Stimulated activated CD4-positive, alpha-beta T cell treated with anti-CD3 and anti-CD28 coated beads, Interleukin-15, amount 100 ng/mL, for 1 hour (primary cell): ENCODE measurements at regions not wholly inside any gene's neighbourhood (a gene's known extent, or its start where the extent isn't known, plus 50 kb on each side); places are given as distances from the start of the nearest gene placed in this dataset.

Experiments
- DNase-seq, 2 donors: peaks; one replicate each; pipeline ENCODE4 v3.0.0-alpha.2; 2020; ENCODE audit warnings: low read depth in 1 of 2, low spot score in 1 of 2

DNA sequence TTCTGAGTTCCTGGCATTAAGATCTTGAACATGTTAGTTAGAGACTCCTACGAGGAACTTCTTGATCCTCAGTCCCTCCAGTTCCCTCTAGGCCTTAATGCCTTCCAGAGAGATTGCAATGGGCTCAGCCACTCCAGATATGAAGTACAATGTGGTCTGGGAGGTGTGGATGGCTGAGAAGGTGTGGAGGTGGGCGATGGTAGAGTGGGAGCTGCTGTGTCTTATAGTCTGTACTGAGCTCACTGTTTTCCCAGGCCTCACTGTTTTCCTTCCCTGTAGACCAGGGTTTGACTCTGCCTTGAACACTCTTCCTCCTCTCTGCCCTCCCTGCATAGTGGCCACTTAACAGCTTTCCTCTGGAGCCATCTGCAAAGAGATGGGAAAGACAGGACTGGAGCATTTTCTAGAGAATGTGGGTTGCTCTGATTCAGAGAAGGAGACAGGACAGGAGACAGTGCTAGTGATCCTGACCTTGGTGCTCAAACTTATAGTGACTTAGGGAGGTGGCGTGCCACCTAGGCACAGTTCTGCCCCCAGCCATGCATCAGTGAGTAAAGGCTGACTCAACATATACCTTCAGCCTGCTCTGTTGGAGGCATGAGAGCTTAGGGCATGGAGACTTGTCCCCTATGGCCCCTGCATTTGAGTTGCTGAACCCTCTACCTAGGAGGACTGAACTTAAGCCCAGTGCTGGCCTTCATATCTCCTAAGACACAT is 129.7 kb downstream of the TDRD15 start:
- DNase-seq: no peak

DNA sequence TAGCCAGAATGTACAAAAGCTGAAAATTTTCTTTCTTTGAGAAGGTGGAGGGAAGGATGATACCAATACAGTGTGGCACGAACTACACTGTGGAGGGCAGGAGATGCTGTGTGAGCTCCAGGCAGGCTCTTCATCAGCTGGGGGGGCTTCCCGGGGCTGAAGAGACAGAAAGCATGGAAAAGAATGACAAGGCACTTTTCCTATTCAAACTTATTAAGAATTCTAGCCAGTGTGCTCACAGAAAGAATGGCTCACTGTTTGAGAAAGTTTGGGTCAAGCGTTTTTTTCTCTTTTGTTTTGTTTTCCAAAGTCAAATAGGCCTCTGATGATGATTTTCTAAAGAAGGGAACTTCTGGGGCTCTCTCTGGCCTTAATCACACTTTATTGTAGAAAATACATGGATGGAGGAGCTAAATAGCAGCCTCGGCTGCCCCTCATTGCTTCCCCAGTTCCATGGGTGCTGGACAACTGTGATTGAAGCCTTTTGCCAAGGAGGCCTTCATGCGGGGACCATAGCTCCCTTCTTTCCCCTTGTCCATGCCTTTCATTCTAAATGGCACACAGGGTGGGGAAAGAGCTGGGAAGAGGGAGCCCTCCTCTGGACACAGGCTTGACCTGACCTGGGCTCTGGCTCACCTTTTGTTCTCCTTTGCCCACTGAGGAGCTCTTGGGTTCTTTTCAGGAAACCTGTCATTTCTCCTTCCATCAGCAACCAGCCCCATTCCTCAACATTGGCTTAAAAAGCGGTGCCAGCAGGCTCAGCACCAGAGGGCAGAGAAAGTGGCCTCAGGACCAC is 130.6 kb downstream of the TDRD15 start:
- DNase-seq: no peak

DNA sequence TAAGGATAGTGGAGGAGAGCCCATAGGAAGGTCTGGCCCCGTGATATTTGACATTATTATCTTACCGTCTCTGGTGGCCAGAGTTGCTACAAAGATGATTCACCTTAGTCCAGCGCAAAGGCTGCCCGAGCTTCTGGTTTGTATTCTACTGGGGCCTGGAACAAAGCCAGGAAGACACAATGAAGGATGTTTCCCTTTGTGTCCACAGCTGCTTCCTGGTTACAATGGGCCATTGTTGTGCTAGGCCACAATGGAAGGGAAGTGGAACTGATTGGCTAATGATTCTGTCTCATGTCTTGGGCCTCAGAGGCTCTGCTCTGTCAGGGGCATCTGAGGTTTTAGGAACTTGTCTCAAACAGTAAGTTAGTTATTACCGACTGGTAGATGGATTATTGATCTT is 132.2 kb downstream of the TDRD15 start:
- DNase-seq: no peak

DNA sequence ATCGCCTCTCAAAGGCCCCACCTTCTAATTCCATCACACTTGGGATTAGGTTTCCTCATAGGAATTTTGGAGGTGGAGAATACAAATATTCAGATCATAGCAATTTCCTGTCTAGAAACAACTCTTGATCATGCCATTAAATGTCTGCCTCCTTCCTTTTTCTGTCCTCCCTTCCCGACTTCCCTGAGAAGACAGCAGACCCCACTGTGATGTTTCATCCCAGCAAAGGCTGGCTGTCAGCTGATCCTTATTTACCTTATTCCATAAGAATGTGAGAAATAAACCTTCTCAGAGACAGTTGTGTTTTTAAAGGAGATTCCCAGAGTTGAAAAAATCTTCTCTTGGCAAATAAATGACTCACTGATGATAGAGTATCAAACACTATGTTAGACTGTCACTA is 133.9 kb downstream of the TDRD15 start:
- no peak for DNase-seq

DNA sequence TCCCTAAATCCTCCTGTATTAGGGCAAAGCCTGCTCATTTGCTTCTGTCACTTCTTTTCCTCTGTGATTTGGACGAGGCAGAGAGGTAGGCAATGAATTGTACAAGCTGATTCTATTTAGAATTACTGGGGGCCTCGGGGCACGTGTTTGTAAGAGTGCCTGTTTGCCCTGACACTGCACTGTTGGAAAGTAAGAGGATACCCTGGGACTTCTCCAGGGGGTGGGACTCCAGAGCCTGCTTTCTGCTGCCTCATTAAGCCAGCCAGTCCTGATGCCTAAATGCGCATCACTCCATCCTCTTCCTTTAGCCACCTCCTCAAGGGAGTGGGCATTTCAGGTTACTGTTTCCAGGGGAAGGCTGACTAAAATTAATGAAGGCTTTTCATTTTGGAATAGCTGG is 134.3 kb downstream of the TDRD15 start:
- DNase-seq: no peak

DNA sequence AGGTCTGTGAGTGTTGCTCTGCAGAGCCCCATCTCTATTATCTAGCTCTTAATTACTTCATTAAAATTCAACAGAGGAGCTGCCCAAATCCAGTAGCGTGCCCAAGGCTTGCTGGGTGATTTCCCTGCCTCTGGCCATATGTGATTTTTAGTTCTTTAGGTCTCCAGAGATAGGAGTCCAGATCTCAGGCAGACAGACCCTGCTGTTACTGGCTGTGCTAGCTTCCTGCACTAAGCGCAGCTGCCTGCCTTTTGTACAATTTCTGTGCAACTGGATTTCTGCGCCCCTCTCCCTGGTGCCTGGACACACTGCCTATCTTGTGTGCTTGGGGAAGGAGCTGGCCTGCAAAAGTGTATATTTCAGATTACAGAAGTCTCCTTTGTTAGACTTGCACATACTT is 136.5 kb downstream of the TDRD15 start:
- DNase-seq: no peak

DNA sequence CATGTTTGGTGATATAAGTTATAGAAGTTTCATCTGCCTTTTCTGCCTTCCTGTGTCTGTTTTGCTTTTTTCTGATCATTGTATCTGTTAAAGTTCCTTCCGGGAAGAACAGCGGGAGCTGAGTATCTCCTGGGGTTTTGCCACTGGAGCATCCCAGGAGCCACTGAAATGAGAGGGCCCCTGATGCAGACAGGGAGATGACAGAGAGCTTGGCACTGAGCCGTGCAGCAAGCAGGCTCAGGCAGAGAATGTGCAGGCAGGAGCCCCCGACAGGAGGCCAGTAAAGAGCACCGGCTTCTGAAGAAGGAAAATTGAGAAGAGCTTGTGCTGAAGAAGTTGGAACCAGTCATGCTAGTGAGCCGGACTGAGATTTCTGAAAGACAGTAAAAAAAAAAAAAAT is 137.8 kb downstream of the TDRD15 start:
- no peak for DNase-seq

DNA sequence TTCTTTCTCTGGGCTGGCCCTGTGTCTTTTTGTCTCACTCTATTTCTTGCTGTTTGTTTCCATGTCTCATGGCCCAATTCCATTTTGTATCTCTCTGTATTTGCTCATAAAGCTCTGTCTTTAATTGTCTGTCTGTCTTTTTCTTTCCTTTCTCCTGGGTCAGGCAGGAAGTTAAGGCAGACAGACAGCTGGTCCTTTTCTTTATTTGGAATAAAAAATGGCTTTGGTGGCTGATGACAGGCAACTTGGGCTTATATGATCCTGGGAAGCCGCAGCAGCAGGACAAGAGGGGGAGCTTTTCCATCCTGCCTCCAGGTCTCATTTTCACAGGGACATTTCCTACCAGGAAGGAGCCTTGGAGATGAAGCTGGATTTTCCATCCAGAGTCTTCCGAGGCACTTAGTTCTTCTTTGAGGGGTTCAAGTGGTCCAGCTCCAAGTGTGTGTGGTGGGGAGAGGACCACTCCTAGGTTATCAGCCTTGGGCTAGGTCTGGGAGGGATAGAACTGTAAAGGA is 138.7 kb downstream of the TDRD15 start:
- DNase-seq: no peak

DNA sequence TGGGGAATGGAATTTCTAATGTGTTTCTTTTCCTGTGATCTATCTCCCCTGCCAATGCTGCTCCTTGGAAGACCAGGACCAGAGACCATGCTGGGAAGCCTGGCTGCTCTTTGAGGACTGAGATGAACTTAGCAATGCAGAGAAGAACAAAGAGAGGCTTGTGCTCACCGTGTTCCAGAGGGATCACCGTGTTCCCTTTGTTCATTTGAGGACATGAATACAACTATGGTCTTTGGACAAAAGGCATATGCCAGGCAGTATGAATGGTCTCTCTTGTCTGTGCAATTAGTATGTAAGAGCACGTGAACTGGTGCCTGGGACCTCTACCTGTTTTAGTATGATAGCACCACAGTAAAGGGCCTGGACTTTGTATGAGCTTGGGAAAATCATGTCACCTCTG is 139.9 kb downstream of the TDRD15 start:
- DNase-seq: no peak

DNA sequence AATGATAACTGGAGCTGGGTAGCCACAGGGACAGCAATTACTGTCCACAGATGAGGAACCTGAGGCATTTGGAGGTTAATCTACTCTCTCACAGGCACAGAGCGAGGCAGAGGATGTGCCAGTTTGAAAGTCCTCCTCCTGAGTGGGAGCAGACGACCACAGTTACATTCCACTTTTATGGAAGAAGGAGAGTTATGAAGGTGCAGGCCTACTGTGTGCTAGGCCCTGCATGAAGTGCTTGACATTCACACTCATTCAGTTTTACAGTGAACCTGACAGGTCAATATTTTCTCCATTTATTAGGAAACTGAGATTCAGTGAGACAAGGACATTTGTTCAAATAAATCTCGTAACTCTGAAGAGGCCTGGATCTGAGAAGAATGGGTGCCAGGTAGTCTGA is 142.0 kb downstream of the TDRD15 start:
- no peak for DNase-seq

DNA sequence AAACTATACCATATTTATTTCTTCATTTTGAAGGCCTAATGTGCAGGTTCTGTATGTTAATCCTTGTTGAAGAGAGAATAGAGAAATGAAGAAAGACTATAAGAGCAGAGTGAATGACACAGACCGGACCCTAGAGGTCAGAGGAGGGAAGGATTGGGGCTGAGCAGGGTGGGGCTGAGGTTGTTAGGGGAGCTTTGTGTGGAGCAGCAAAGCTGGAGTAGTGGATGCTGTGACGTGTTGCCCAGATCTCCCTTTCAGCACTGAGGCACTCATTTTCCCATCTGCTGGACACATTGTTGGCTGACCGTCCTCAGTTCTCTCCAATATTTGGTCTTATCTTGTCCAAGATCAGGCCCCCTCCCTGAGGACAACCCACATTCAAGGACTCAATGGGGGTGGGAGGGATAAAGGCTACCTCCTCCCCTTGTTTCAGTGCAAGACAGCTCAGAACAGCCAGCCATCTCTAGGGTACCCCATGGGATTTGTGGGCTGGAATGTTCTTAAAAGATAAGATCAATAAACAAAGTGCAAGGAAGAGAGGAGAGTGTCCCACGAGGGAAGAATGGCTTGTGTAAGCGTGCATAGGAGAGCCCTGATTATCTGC is 143.6 kb downstream of the TDRD15 start:
- DNase-seq: no peak

DNA sequence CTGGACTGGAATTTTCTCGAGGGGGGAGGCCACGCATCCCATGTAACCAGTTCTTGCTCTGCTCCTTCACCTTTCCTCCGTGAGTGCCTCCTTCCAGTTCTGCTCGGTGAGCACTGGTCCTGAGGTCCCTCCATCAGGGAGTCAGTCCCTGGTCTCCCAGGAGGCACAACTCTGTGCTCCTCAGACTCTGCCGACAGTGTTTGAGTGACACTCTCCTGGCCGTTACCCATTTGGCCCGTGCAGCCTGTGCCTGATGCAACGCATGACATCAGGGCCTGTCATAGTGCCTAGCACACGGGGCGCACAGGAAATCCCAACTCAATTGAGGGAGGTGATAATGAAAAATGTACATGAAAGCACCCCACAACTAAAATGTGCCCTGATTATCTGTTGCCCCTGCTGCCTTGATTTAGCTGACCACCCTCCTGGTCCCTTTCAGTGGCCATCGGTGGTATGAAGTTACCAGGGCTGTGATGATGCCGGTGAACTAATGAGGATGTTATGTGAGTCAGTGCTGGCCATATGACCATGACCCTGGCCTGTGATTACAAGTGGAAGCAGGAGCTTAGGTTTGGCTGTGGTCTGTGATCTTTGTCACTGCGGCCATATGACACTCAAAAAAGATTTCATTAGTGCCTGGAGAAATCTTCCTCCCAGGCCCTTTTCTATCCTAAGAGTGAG is 144.6 kb downstream of the TDRD15 start:
- no peak for DNase-seq

DNA sequence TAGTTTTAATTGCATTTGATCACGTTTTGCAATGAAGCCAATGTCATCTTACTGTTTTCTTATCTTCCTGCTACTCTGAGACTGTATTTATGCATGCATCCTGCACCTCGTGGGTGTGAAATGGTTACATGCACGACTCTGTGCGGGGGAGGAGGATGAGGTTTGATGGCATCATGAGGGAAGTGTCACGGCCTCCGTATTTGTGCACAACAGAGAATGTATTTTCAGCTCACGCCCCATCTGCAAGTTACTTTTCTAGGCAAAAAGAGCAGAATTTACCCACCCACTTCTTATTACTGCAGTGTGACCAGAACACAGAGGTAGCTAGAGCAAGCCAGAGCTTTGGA is 145.1 kb downstream of the TDRD15 start:
- no peak for DNase-seq

DNA sequence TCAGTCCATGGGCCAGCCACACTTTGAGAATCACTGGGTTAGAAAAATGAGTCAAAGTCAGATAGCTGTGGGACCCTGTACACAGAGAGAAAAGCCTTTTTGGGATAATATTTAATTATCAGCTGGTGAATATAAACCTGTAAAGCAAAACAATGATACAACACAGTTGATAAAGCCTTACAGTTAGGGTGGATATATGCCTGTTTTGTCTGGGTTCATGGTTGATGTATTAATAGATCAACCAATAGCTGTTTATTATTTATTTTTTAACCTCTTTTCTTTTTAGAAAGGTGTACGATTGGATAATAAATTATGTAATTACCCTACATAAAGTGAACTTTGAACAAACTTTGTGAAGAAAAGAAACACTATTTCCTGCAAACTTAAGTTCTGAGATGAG is 145.6 kb downstream of the TDRD15 start:
- no peak for DNase-seq

DNA sequence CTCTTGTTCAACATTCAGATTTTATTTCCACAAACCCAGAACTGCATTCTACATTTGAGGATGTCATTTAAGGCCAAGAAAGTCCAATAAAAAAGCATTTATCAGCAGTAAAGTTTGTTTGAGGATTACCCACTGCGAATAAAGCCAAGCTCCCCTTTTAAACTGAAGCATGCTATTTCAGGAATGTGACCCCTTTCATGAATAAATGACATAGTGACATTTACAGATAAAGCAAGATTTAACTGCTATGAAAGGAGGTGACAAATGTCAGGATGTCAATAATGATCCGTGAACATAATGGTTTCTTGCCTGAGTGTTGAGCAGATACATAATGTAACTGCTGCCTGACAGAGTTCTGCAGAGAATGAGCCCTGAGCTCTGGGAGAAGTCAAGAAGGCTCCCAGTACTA is 146.3 kb downstream of the TDRD15 start:
- DNase-seq: no peak

DNA sequence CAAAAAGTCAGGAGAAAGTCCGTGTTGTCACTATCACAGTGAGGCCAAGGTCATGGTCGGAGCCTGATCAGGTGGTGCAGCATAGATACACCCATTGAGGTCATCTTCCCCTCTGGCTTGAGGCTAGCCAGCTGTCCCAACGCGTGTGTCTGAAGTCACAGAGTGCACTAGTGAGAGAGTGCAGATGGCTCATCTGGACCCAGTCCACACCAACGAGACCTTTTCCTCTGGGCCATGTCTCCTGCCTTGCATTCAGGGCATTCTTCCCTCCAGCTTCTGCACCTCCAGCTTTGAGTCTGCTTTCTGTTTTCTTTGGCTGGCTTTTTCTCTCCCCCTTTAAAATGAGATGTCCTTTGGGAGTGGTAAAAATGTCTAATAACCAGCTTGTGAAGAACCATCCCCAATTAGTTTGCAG is 146.9 kb downstream of the TDRD15 start:
- no peak for DNase-seq

DNA sequence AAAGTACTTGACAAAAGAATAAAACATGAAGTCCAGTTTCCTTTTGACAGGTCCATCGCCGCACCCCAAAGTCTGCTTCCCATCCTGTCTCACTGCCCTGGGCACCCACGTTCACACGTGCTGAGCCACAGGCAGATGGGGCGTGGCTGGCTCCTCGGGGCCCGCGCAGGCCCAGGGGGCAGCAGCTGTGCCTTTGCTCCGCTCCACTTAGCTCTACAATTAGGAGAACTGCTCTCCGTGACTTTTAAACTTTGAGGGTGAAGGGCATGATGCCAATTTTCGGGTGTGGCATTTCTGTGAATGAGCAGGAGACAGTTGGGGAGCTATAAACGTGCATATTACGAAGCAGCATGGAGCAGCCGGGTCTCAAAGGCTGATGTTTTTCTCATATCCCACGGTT is 152.4 kb downstream of the TDRD15 start:
- no peak for DNase-seq

DNA sequence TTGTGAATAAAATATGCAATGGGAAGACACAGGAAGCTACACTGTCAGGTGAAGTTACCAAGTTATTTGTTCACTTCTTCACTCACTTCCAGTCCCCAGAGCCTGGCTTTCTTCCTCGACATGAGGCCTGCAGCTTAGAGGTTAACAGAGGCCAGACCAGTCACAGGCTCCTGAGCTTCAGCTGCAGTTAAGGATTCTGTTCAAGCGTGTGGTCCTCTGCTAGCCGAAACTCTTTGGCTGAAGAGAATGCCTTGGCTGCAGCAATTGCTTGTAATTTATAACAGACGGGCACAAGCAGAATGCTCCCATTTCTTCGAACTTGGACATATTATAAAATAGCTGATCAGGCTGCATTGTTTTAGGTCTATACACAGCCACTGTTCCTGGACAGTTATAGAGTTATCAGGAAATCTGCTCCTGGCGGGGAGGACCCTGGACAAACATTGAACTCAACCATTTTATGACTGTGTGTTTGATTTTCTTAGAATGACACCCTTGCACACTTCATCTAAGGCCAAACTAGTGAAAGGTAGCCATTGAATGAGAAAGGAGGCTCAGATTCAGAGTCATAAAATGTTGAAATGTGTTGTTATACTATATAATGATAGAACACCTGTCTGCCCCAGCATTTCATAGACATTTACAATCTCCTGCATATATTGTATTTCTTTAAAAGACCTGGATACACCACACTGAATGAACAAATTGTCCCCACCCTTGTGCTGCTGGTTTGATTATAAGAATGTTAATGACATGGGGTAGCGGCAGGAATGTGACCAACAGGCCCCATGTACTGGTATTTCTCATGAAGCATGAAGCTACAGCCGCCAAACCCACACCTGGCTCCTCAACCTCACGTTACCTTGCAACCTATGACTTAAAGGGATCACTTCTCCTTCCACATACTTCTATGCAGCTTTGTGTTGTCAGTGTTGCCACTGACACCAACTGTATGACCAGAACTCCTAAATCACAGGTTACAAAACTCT is 153.6 kb downstream of the TDRD15 start:
- DNase-seq: no peak

DNA sequence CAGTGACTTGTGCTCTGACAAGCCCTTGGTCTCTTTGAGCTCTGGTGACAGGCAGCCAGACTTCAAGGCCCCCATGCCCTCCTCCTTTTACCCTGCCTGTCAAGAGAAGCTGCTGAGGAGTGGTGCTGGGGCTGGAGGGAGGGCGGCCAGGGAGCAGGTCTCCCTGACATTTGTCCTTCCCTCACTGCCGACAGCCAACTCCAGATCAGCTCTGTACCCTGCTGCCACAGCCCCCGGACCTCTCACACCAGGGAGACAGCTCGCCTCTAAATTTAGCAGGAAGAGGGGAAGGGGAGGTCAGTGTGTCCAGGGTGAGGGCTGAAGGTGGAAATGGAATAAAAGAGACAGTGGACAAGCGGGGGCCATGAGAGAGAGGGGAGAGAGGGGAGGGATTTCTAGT is 155.8 kb downstream of the TDRD15 start:
- DNase-seq: no peak

DNA sequence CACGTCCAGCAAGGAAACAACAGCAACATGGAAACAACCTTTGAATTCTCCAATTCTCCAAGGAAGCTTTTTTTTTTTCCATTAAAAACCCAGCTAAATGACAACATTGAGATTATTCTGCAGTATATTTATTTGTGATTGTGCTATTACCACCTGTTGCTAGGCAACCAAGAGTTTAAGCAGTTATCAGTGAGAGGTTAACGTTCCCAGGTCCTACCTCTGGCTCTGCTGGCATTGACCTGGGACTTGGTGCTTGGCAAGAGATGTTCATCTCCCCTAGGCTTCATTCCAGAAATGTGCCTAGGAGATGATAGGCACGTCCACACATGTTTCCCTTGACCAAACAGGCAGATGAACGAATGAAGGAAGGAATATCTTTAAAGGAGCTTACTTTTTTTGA is 157.0 kb downstream of the TDRD15 start:
- DNase-seq: no peak

DNA sequence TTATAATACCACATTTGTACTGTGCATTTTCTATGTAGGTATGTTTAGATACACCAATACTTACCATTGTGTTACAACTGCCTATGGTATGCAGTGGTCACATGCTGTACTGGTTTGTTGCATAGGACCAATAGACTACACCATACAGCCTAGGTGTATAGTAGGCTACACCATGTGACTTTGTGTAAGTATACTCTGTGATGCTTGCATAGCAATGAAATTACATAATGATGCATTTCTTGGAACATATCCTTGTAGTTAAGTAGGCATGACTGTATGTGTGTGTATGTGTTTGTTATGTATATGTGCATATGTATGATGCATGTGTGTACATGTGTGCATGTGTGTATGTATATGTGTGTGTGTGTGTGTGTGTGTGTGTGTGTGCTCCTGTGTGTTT is 157.6 kb downstream of the TDRD15 start:
- no peak for DNase-seq
